H1 (cell line): ENCODE measurements at regions not wholly inside any gene's neighbourhood (a gene's known extent, or its start where the extent isn't known, plus 50 kb on each side); places are given as distances from the start of the nearest gene placed in this dataset.

ENCODE experiments used
- CTCF ChIA-PET: fragments of 300-600 bp; sonication (Branson Sonifier 250); formaldehyde crosslinking; loops from one replicate; lab custom pipeline; 2021; ENCODE audit not compliant: partially characterized antibody; lab: Charles Lee
- POLR2A ChIA-PET: fragments of 300-600 bp; sonication (Branson Sonifier 250); formaldehyde crosslinking; loops from one replicate; lab custom pipeline; 2021; ENCODE audit warnings: inconsistent platforms; ENCODE audit not compliant: partially characterized antibody; lab: Charles Lee
- DNase-seq, 2 experiments: peaks; one replicate each; pipeline versions ENCODE4 v3.0.0 to v3.0.0-alpha.2; 2010 to 2022; ENCODE audit warnings: low spot score in 2 of 2, low read depth in 1 of 2, mixed read lengths in 1 of 2
- FAIRE-seq: peaks from 2 replicates; lab custom pipeline; 2011; peaks lifted over from hg19 to GRCh38; lab: Jason Lieb, UNC
- H2AFZ ChIP-seq: 2 replicates; pipeline ENCODE4 v1.8.1; 2012; ENCODE audit warnings: low read length, inconsistent platforms
- H2AK5ac ChIP-seq: 2 replicates; pipeline ENCODE4 v1.6.1; 2013; ENCODE audit warnings: low read depth, low read length
- H2BK120ac ChIP-seq: replicated peaks from 2 replicates; pipeline ENCODE3; 2013; ENCODE audit warnings: low read depth, low read length, inconsistent platforms
- H2BK12ac ChIP-seq: 2 replicates; pipeline ENCODE4 v1.6.1; 2013; ENCODE audit warnings: low read depth, low read length
- H2BK15ac ChIP-seq: 2 replicates; pipeline ENCODE4 v1.6.1; 2013; ENCODE audit warnings: low read length
- H2BK20ac ChIP-seq: 2 replicates; pipeline ENCODE4 v1.6.1; 2013; ENCODE audit warnings: low read length
- H2BK5ac ChIP-seq: 2 replicates; pipeline ENCODE4 v1.6.1; 2013; ENCODE audit warnings: low read depth, low read length
- H3K14ac ChIP-seq: 2 replicates; pipeline ENCODE4 v1.6.1; 2013; ENCODE audit warnings: inconsistent platforms; ENCODE audit not compliant: insufficient read length
- H3K18ac ChIP-seq: 2 replicates; pipeline ENCODE4 v1.6.1; 2013; ENCODE audit warnings: low read length; ENCODE audit errors: extremely low read depth
- H3K23ac ChIP-seq: 2 replicates; pipeline ENCODE4 v1.6.1; 2013; ENCODE audit warnings: inconsistent platforms; ENCODE audit not compliant: insufficient read length
- H3K23me2 ChIP-seq: 2 replicates; pipeline ENCODE4 v1.6.1; 2013; ENCODE audit warnings: low read depth, low read length
- H3K27ac ChIP-seq: 2 replicates; pipeline ENCODE4 v1.6.1; 2011; ENCODE audit warnings: low read depth, low read length, inconsistent platforms
- H3K27me3 ChIP-seq, 4 experiments: replicated peaks in 1 of 4; 1 replicate in 1 of 4; 2 replicates in 3 of 4; pipeline versions ENCODE4 v1.6.1 to v1.8.1; 2011 to 2013; ENCODE audit warnings: low read length in 3 of 4, mild to moderate bottlenecking in 3 of 4, inconsistent platforms in 2 of 4, mixed read lengths in 2 of 4, moderate library complexity in 1 of 4; ENCODE audit not compliant: control insufficient read depth in 3 of 4, insufficient read depth in 3 of 4; ENCODE audit errors: extremely low read depth in 1 of 4
- H3K36me3 ChIP-seq, 4 experiments: 2 replicates each; pipeline versions ENCODE4 v1.6.1 to v1.8.1; 2011 to 2013; ENCODE audit warnings: mild to moderate bottlenecking in 4 of 4, low read length in 3 of 4, moderate library complexity in 2 of 4, control low read depth in 1 of 4, inconsistent platforms in 1 of 4; ENCODE audit not compliant: insufficient read depth in 4 of 4, control insufficient read depth in 2 of 4
- H3K4ac ChIP-seq: replicated peaks from 2 replicates; pipeline ENCODE3; 2013; ENCODE audit warnings: low read length, low read depth, mixed read lengths, inconsistent platforms; ENCODE audit not compliant: insufficient read length
- H3K4me1 ChIP-seq, 4 experiments: replicated peaks in 1 of 4; 1 replicate in 1 of 4; 2 replicates in 3 of 4; pipeline versions ENCODE4 v1.6.1 to v1.8.1; 2011 to 2013; ENCODE audit warnings: low read length in 3 of 4, inconsistent platforms in 2 of 4, mixed read lengths in 1 of 4; ENCODE audit not compliant: insufficient read depth in 4 of 4, control insufficient read depth in 3 of 4
- H3K4me2 ChIP-seq, 2 experiments: 2 replicates each; pipeline versions ENCODE4 v1.6.1 to v1.8.1; 2011 to 2013; ENCODE audit warnings: low read depth in 2 of 2, low read length in 2 of 2, control low read depth in 1 of 2, inconsistent platforms in 1 of 2, mild to moderate bottlenecking in 1 of 2; ENCODE audit not compliant: insufficient read depth in 1 of 2
- H3K4me3 ChIP-seq, 4 experiments: fragments of 200-600, 300-600 bp in 1 of 4; sonication (generic), shearing (Covaris generic), sonication (Bioruptor Twin) in 1 of 4; 2 replicates each; pipeline versions ENCODE4 v1.5.1 to v1.8.1; 2011 to 2016; ENCODE audit warnings: low read length in 4 of 4, low read depth in 3 of 4, control low read depth in 2 of 4, inconsistent platforms in 2 of 4, mild to moderate bottlenecking in 2 of 4, mixed read lengths in 1 of 4, moderate library complexity in 1 of 4; ENCODE audit not compliant: insufficient read depth in 2 of 4; ENCODE audit errors: extremely low read depth in 1 of 4
- H3K56ac ChIP-seq: replicated peaks from 2 replicates; pipeline ENCODE3; 2013; ENCODE audit warnings: low read depth, mild to moderate bottlenecking, mixed read lengths, low read length, inconsistent platforms; ENCODE audit not compliant: insufficient read length
- H3K79me1 ChIP-seq: 2 replicates; pipeline ENCODE4 v1.6.1; 2013; ENCODE audit warnings: low read depth, low read length, control low read depth
- H3K79me2 ChIP-seq, 2 experiments: 2 replicates each; pipeline versions ENCODE4 v1.6.1 to v1.8.1; 2012 to 2013; ENCODE audit warnings: low read length in 2 of 2, mild to moderate bottlenecking in 2 of 2, inconsistent platforms in 1 of 2; ENCODE audit not compliant: insufficient read depth in 2 of 2, control insufficient read depth in 1 of 2
- H3K9ac ChIP-seq, 4 experiments: replicated peaks in 1 of 4; 1 replicate in 1 of 4; 2 replicates in 3 of 4; pipeline versions ENCODE4 v1.6.1 to v1.8.1; 2011 to 2013; ENCODE audit warnings: low read depth in 3 of 4, low read length in 3 of 4, control low read depth in 2 of 4, mild to moderate bottlenecking in 2 of 4, moderate library complexity in 2 of 4, inconsistent platforms in 1 of 4; ENCODE audit errors: extremely low read depth in 1 of 4
- H3K9me3 ChIP-seq, 2 experiments: 2 replicates each; pipeline versions ENCODE4 v1.6.1 to v1.8.1; 2012 to 2013; ENCODE audit warnings: mild to moderate bottlenecking in 2 of 2, moderate library complexity in 2 of 2, control low read depth in 1 of 2, inconsistent platforms in 1 of 2, low read depth in 1 of 2, low read length in 1 of 2, mixed read lengths in 1 of 2; ENCODE audit not compliant: insufficient read depth in 2 of 2
- H4K20me1 ChIP-seq, 2 experiments: replicated peaks in 1 of 2; 2 replicates each; pipeline versions ENCODE3 to v1.8.1; 2011 to 2013; ENCODE audit warnings: inconsistent platforms in 2 of 2, low read length in 2 of 2, mild to moderate bottlenecking in 1 of 2; ENCODE audit not compliant: insufficient read depth in 2 of 2, control insufficient read depth in 1 of 2
- H4K5ac ChIP-seq: 2 replicates; pipeline ENCODE4 v1.6.1; 2013; ENCODE audit warnings: low read length, low read depth, mixed read lengths, inconsistent platforms; ENCODE audit not compliant: insufficient read length
- H4K8ac ChIP-seq: 2 replicates; pipeline ENCODE4 v1.8.0; 2013; ENCODE audit warnings: mild to moderate bottlenecking, moderate library complexity, low read length, inconsistent platforms; ENCODE audit not compliant: insufficient read depth; ENCODE audit errors: extremely low read depth
- H4K91ac ChIP-seq: replicated peaks from 2 replicates; pipeline ENCODE3; 2013; ENCODE audit warnings: low read length, mixed read lengths, inconsistent platforms; ENCODE audit not compliant: insufficient read length
- TBP ChIP-seq: IDR thresholded peaks from 2 replicates; pipeline ENCODE4 v1.6.1; 2011; ENCODE audit warnings: low read depth, low read length, improper control_type of control experiment
- TCF12 ChIP-seq: IDR thresholded peaks from 2 replicates; pipeline ENCODE4 v1.6.1; 2011; ENCODE audit warnings: low read depth, mild to moderate bottlenecking, low read length
- WGBS, 2 experiments: shearing (Covaris generic) in 1 of 2; methylation state at CpG; one replicate each; pipeline versions ENCODE4 v1.1.6 to v1.1.7; 2013 to 2015; ENCODE audit warnings: low lambda C conversion rate in 2 of 2, mixed read lengths in 2 of 2, inconsistent platforms in 1 of 2, low coverage in 1 of 2, missing lambda C conversion rate in 1 of 2; ENCODE audit not compliant: insufficient replicate concordance in 2 of 2, insufficient coverage in 1 of 2, insufficient read length in 1 of 2; ENCODE audit errors: extremely low coverage in 1 of 2, missing lambda C conversion rate in 1 of 2; 5-methylcytosine and 5-hydroxymethylcytosine counted together

DNA sequence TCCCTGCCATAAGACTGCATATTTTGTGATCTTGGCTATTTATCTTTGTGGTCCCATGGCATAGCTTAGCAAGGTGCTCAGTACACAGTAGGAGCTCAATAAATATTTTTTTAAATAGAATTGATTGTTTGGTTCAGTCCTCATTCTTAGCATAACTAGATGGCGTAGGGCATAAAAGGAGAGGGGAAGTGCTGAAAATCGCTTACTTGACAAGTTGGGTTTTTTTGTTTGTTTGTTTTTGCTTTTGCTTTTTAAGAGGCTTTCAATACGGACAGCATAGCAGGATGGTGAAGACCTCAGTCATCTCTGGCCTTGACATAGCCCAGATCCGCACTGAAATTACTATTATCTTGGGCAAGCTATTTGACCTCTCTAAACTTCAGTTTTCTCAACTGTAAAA, 86.6 kb upstream of the RANBP3L start:
- H2BK20ac ChIP-seq = no peak overlapping the region
- no peak overlapping the region for H4K91ac ChIP-seq
- no peaks in the 10 kb centered on the region for H3K9me3 ChIP-seq
- H3K4me1 ChIP-seq = peaks cover 0 to 2% (median 0%) of the 10 kb centered on the region in 4 experiments; a peak in 1 of 7 replicates
- ChIA-PET POLR2A (no interaction called here), CTCF (interaction anchor here (0.8 to 2.5 kb wide), 12 partner anchors 9 to 328 kb away, joined by 3 to 7 read pairs (median 3); partner anchors contain the start of gene NADK2)
- no peak overlapping the region for H2BK12ac ChIP-seq
- H3K4me2 ChIP-seq = no peak overlapping the region
- FAIRE-seq (no peak), DNase-seq (no peak)
- no peak overlapping the region for H3K4me3 ChIP-seq
- H3K27me3 ChIP-seq = no peaks in the 10 kb centered on the region
- H2BK5ac ChIP-seq = no peak overlapping the region
- H3K9ac ChIP-seq = no peak overlapping the region
- TF ChIP-seq TBP = no peak
- TF ChIP-seq TCF12 = no peak
- H3K79me1 ChIP-seq = no peaks in the 10 kb centered on the region
- no peaks in the 10 kb centered on the region for H3K23me2 ChIP-seq
- no peaks in the 10 kb centered on the region for H4K20me1 ChIP-seq
- no peak overlapping the region for H3K14ac ChIP-seq
- H2AK5ac ChIP-seq = no peak overlapping the region
- H3K79me2 ChIP-seq = no peaks in the 10 kb centered on the region
- H3K23ac ChIP-seq = no peak overlapping the region
- H2BK15ac ChIP-seq = no peak overlapping the region
- no peak overlapping the region for H4K5ac ChIP-seq
- WGBS, 2 experiments = 87% methylated on average over 4 of the region's 4 CpGs; no CpG with 5 or more reads in 1 of the 2 experiments
- H2BK120ac ChIP-seq = no peak overlapping the region
- H2AFZ ChIP-seq = no peak overlapping the region
- H3K18ac ChIP-seq = no peak overlapping the region
- no peak overlapping the region for H4K8ac ChIP-seq
- H3K56ac ChIP-seq = no peak overlapping the region
- H3K27ac ChIP-seq = no peak overlapping the region
- H3K4ac ChIP-seq = no peak overlapping the region
- H3K36me3 ChIP-seq = no peaks in the 10 kb centered on the region
